GM12873 (cell line): ENCODE measurements at regions not wholly inside any gene's neighbourhood (a gene's known extent, or its start where the extent isn't known, plus 50 kb on each side); places are given as distances from the start of the nearest gene placed in this dataset.

Experiments used
- CTCF ChIP-seq: IDR thresholded peaks from 2 replicates; pipeline ENCODE4 v1.5.1; 2012; ENCODE audit warnings: low read depth, mild to moderate bottlenecking, moderate library complexity, low read length, control low read depth; ENCODE audit not compliant: insufficient read depth; ENCODE audit errors: missing control alignments

GRCh38 chr4:159685340-159686092 lies 582.6 kb downstream of the RAPGEF2 start:
- TF ChIP-seq CTCF: no peak

GRCh38 chr4:159689526-159689925 lies 586.6 kb downstream of the RAPGEF2 start:
- no peak for TF ChIP-seq CTCF

GRCh38 chr4:159697322-159698283 lies 594.7 kb downstream of the RAPGEF2 start:
- TF ChIP-seq CTCF: no peak

GRCh38 chr4:159698336-159698735 lies 595.5 kb downstream of the RAPGEF2 start:
- no peak for TF ChIP-seq CTCF

- no peak for TF ChIP-seq CTCF
Measured at GRCh38 chr4:159702200-159702599, 599.3 kb downstream of the RAPGEF2 start.

GRCh38 chr4:159705334-159705733 lies 602.5 kb downstream of the RAPGEF2 start:
- no peak for TF ChIP-seq CTCF

GRCh38 chr4:159706704-159707103 lies 603.8 kb downstream of the RAPGEF2 start:
- TF ChIP-seq CTCF: no peak
